Left forelimb (tissue), 1 donor: ENCODE measurements at regions not wholly inside any gene's neighbourhood (a gene's known extent, or its start where the extent isn't known, plus 50 kb on each side); places are given as distances from the start of the nearest gene placed in this dataset.

ENCODE experiments used
- DNase-seq: peaks from one replicate; pipeline ENCODE4 v3.0.0-alpha.2; 2018; ENCODE audit warnings: low spot score

DNA sequence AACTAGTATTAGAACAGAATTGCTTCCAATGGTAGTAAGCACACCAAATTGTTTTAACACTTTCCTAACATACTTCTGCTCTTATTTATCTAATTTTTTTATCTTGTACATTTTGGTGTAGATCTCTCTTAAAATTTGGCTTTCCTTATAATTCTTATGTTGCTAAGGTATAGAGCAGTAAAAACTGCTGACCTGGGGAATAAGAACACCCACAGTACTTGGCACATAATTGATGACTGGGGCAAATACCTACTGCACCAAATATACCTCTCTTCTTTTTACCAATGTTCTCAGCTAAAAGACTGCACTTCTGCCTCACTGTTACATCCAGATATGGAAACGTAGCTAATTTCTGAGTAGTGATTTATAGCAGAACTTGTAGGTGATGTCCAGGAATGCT lies 642.2 kb downstream of the LIG4 start:
- DNase-seq, result no peak

DNA sequence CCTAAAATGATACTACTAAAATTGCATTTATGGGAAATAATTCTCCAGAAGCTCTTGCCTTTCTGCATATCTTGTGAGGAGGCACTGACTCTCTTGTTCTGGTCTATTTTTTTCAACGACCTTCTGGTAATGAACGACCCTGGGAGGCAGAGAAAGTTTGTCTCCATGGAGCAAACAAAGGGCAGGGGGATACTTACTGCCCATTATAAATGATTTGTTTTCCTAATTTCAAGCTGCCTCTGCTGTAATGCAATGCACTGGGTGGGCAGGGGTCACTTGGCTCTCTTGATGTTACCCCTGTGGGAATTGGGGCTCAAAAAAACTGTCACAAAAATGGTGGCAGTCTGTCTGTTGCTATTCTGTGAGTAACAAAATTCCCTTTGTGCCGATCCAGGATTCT lies 643.2 kb downstream of the LIG4 start:
- no peak for DNase-seq

DNA sequence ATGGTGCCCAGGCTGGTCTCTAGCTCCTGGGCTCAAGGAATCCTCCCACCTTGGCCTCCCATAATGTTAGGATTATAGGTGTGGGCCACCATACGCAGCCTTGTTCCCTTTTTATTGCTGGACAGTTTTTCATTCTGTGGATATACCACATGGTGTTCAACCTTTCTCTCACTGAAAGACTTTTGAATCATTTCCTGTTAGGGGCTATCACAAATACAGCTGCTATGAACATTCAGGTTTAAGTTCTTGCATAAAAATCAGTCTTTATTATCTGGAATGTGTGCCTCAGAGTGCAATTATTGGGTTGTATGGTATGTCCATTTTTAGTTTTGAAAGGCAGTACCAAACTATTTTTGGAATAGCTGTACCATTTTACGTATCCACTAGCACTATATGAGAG lies 647.2 kb downstream of the LIG4 start:
- DNase-seq, result no peak

DNA sequence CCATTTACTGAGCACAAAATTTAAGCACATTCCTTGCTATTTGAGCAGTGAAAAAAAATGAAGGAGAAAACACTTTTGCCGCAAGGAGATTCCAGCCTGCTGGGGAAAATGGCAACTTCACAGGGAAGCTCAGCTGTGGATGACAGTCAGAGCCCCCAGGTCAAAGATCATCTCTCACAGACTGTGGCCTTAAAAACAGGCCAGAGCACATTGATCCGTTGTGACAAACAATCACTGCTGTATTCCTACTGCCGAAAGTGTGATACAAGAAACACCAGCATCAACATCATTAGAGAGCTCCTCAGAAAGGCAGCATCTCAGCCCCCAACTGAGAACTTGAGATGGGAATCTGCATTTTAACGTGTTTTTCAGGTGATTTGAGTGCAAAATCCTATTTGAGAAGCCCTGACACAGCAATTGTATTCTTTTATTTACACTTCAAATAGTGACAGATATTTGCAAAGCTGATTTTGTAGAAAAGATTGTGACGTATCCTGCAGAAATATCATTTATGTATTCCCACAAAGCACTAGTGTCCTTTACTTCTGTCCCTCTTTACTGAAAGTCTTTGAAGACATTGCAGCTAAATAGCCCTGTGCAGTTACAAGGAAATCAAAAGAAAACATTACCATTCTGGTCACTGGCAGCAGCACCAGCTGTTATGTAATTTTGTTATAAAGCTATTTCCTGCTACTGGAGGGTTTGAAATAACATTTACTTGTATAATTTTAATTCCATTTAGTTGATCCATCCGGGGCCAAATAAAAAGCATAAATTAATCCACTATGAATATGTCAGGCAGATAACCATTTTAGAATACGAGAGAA lies 652.0 kb downstream of the LIG4 start:
- DNase-seq, result no peak

DNA sequence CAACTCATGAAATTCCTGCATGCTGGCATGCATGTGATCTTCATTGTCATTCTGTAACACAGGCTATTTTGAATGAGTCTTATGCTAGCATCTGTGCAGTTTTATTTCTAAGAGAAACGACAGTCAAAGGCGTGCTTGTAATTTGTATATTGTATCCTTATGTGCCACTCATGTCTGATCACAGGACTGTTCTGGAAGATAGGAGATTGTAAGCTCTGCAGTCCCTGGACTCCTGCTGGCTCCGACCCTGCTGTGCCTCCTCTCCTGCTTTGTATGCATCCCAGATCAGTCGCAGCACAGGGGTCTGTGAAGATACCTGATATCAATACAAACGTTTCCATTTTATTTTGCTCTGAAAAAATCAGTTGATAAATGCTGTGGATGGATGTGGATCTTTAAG lies 653.1 kb downstream of the LIG4 start:
- no peak for DNase-seq

DNA sequence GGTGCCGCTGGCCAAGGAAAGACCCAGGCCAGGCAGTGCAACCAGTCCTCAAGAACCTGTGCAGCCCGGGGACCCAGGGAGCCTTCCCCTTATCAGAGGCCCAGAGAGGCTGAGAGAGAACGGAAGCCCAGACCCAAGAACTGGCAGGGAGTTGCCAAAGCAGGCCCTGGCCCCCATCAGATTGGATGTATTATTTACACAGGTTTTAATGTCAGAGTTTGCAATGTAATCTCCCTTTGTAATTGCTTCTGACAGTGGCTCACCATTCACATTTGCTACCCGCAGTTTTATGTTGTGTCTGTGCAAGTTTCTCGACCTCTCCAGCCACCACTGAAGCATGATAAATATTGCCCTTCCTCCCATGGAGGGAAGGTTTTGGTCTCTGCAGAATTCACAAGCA lies 660.9 kb downstream of the LIG4 start:
- DNase-seq, result no peak

DNA sequence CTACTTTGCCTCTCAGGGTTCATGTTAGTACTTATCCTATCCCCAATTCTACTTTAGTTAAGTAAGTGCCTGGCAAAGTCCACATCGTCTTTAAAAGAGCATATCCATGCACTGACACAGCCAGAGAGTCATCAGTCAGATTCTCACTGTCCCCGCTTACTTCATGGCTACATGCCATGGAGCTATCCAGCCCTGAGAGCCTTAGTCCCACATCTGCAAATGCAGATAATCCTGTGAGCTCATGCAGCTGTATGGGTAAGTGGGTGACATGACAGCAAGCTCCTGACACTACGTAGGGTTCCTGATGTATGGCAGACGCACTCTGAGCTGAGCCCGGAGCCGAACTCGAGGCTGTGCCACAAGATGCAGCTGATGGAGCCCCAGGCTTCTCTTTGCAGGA lies 661.5 kb downstream of the LIG4 start:
- DNase-seq, result no peak

DNA sequence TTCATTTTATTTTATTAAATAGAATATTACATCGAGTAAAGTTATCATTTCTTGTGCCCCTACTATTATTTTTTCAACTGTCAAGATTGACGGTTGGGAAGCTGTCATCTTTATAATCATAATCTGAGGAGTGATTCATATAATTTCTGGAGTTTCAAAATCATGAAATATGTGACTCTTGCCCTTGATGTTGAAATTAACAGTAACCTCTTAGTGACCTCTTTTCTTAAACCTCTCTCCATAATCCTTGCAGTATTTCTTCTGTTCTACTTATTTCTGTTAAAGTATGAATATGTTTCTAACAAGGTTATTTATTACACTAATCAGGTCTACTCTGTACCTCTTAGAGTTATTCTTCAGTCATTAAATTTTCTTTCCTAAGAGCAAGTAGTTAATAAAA lies 663.8 kb downstream of the LIG4 start:
- no peak for DNase-seq

DNA sequence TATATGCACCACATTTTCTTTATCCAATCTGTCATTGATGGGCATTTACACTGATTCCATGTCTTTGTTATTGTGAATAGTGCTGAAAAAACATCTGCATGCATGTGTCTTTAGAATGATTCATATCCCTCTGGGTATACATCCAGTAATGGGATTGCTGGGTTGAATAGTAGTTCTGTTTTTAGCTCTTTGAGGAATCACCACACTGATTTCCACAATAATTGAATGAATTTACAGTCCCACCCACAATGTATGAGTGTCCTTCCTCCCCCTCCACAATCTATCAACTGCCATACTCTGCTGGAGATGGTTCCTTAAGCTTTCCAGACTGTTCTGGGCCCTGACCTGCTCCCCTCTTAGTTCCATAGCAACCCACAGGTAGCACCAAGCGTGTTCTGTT lies 667.0 kb downstream of the LIG4 start:
- DNase-seq, result no peak

DNA sequence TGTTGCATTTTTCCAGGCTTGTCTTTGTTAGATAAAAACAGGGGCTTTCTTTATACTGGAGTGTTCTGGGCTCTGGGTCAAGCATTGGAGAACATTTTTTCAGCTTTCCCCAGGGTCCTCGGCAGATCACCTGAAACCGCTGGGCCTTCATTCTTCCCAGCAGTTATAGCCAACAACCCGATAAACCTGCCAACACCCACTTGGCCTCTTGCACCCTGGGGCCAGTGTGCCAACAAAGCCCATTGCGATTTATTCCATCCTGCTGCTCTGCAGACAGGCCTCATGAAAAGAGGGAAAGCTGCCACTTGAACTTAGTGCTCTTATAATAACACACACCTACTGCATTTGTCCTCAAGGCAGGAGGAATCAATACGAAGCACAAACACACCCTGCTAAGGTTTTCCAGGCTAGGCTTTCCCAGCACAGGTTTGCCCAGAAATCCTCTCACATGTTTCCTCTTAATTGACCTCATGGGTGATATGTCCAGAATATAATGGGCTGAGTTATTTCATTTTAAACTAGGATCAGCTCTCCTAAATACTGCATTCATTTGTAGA lies 669.3 kb downstream of the LIG4 start:
- no peak for DNase-seq

DNA sequence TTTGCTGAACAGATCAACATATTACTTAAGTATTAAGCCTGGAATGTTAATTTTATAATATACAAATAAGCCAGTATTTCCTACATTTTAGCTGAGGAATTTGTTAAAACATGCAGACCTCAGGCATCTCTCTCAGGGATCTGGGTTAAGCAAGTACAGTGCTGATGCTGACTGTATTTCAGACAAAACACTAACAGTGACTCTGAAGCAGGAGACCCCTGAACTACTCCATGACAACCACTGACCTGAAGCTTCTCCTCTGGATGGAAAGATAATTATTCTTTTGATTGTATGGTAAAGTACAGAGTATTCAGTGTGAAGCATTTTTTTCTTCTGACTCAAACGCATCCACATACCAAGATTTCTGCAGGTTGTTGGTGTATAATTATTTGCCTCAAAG lies 680.8 kb downstream of the LIG4 start:
- DNase-seq, result no peak

DNA sequence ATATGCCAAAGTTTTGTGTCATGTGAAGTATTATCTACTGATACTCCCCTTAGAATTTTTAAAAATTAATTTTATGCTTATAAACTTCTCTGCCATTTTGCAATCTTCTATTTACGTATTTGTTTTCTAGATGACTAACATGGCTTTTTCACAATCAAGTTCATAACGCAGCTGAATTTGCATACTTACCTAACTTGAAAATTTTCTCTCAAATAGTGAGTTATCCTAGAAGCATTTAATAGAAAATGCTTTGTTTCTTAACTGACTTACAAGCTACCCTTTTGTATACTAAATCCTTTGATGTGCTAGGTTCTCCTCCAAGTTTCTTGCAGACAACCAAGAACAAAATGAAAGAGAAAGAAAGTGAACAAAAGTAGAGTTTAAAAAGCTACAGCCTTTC lies 683.5 kb downstream of the LIG4 start:
- DNase-seq, result no peak

DNA sequence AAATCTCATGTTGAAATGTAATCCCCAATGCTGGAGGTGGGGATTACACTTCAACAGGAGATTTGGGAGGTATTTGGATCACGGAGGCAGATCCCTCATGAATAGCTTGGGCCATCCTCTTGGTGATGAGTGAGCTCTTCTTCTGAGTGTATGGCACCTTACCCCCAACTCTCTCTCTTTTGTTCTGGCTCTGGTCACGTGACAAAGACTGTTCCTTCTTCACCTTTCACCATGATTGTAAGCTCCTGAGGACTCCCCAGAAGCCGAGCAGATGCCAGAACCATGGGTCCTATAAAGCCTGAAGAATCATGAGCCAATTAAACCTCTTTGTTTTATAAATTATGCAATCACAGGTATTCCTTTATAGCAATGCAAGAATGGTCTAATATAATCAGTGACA lies 684.2 kb downstream of the LIG4 start:
- no peak for DNase-seq

DNA sequence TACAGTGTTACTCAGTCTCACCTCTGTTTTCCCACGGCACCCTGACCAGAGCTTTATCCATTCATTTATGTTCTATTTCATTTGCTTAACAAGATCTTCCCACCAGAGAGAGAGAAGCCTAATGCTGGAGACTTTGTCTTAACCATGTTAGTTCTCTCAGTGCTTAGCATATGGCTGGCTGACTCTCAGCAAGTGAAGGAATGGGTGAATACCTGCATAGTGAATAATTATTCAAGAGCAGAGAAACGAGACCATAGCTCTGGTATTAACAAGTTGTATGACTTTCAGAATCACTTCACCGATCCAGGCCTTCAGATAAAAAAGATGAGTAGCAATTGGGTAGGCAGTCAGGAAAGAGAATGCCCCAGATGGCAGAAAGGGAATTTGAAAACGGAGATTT lies 686.3 kb downstream of the LIG4 start:
- DNase-seq, result no peak

DNA sequence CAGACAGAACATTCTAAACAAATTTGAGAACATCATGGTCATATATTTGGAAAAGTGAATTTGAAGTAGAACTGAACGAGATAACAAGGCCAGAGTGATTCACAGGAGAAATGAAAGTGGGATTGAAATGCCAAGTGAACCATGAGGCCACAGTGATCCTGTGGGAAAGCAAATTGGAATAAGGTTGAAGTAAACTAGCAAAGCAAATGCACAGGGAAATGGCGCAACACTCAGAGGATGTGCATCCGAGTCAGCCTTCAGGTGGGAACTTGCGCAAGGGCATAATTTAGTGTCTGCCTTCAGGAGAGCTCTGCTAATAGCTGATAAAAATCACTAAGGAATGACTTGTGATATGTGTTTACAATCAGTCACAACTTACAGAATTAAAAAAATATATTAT lies 696.6 kb downstream of the LIG4 start:
- no peak for DNase-seq

DNA sequence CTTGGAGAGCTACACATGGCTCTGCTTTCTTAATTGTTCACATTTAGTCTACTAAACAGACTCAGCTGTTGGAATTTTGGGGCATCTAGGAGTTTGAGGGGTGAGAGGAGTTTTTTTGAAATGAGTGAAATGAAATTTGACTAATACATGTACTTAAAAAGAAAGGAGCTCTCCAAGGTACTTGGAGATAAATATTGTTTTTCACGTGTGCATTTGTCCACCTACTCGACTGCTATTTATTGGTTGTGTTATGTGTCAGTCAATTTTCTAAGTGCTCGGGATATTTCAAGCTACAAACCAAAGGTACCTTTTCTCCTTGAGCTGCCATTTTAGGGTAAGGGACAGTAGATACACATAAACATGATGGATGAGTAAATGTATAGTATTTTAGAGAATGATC lies 697.0 kb downstream of the LIG4 start:
- no peak for DNase-seq

DNA sequence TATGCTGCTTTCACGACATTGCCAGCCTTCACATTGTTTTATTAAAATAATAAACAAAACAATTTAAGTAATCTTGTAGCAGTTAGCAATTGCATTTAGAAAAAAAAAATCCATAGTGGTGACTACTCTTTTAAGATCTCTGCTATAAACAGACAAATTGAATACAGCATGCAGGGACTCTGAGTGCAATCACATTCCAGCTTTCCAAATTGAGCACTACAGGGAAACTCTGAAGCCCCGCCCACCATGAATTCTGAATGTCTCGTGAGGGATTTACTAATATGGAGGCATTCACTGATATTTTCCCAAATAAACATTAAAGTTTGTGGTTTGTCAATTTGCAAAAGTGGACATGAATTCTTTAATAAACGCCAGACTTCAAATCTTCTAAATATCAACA lies 698.8 kb downstream of the LIG4 start:
- DNase-seq, result no peak

DNA sequence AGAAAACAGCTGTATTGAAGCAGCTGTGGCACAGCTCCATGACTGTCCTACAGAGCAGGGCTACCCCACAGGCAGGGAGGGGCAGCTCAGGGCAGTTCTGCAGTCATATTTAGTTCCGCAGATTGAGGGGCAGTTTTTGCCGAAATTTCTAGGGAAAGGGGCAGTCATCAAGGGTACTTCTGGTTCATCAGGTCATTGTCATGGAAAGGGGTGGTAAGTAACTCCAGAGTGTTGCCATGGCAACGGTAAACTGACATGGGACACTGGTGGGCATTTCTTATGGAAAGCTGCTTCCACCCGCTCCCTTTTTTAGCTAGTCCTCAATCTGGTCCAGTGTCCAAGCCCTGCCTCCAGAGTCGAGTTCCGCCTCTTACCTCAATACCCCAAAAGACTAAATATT lies 702.8 kb downstream of the LIG4 start:
- DNase-seq, result no peak

DNA sequence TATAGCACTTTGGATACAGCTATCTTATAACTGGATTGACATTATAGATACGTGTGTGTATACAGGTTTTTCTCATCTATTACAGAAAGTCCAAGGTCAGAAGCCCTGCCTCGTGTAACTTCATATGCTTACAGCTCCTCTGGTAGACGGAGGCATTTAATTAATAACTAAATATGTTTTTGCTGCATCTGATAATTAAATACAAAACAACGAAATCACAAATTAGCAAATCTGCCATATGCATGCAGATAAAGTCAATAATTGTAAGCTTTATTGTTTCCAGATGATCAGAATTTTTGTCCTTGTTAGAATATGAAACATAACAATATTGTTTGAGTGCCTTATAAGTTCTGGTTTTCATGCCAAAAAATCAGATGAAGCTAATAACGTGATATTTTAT lies 717.7 kb downstream of the LIG4 start:
- no peak for DNase-seq

DNA sequence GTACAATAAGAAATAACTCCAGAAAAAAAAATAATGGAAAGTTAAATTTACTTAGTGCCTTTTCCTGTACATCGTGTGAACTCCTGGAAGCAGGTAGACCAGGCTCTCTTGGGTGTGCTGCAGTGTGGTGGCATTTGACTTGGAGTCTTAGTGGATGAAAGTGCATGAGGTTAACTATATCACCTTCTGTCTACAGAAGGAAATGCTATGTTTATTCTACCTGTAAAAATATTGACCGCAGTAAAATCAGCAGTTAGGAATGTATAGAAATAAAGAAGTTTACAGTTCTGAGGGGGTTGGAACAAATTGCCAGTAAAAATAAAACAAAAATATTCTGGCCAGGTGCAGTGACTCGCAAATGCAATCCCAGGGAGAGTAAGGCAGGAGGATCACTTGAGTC lies 722.1 kb downstream of the LIG4 start:
- DNase-seq, result no peak

DNA sequence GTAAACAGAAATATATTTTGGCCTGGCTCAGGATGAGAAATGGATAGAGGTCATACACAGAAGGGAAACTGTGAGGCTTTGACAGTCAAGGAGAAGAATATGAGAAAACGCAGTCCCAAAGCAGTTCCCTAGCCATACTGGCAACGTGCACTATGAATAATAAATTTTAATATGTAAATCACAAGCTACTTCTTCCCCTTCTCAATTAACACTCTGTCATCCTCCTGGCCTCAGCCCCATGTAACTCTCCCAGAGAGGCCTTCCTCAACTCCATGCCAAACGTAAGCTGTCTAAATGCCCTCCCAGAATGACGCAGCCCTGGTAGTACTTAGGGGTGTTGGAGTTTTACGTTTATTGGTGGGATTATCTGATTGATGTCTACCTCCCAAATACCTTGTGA lies 732.6 kb downstream of the LIG4 start:
- DNase-seq, result no peak

DNA sequence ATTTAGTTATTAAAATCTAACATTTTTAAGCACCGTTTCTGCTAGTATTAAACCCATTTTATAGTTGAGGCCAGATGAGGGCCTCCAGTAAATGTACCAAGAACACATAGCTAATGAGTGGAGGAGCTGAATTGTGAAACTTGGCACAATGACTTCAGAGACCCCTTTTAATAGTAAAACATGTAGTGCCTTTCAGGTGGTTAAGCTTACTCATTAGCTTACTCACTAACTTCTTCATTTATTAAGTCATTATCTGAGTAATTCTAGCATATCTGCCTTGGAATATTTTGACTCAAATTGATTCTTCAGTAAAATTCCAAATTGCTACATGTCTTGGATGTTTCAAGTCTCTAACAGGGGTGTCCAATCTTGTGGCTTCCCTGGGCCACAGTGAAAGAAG lies 735.2 kb downstream of the LIG4 start:
- no peak for DNase-seq

DNA sequence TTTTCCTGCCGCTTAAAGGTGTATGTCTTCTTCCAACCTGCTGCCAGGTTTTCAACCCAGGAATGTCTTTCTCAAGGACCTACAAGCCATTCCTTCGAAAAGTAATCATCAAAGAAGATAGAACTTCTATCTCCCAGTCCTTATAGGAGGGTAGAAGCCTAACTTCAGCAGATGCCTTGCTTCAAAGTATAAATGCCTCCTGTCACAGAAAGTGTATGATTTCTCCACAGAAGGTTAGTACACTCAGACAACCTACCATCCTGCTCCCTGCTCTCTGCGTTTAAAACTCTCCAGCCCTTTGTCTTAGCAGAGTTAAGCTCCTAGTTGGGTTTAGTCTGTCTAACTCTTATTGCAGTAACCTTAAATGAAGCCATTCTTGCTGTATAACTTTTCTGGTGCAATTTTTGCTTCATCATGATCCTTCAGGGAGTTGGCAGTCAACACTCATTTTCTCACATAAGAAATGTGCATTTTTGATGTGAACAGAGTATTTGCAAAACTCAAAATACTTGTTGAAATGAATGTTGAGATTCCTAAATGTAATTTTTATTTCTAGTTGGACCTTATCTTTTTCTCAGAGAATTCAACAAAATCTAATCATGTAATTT lies 737.5 kb downstream of the LIG4 start:
- no peak for DNase-seq
